B cell (primary cell): ENCODE measurements at regions not wholly inside any gene's neighbourhood (a gene's known extent, or its start where the extent isn't known, plus 50 kb on each side); places are given as distances from the start of the nearest gene placed in this dataset.

Experiments used
- ATAC-seq: fragments of 200-7000 bp; cut with Tn5 transposase; one replicate; pipeline ENCODE4 v1.10.0; 2021; ENCODE audit warnings: low read depth, mild to moderate bottlenecking, moderate number of reproducible peaks, moderate library complexity
- CTCF ChIA-PET: fragments of 350-600 bp; sonication (Branson Sonifier 250); formaldehyde crosslinking; loops from one replicate; lab custom pipeline; 2021; ENCODE audit warnings: antibody characterized with exemption, inconsistent platforms; lab: Charles Lee
- POLR2A ChIA-PET: fragments of 350-600 bp; sonication (Branson Sonifier 250); formaldehyde crosslinking; loops from one replicate; lab custom pipeline; 2021; ENCODE audit warnings: antibody characterized with exemption; lab: Charles Lee
- DNase-seq: peaks from one replicate; pipeline ENCODE4 v3.0.0; 2013
- H2AFZ ChIP-seq: 2 replicates; pipeline ENCODE4 v1.6.1; 2012; ENCODE audit warnings: mild to moderate bottlenecking, low read depth, low read length; ENCODE audit not compliant: insufficient read depth, poor library complexity, severe bottlenecking
- H3K27ac ChIP-seq, 2 donors: 1 replicate in 1 of 2; 2 replicates in 1 of 2; pipeline ENCODE4 v1.5.1; 2012 to 2013; ENCODE audit warnings: low read length in 2 of 2, mild to moderate bottlenecking in 2 of 2, moderate library complexity in 1 of 2
- H3K27me3 ChIP-seq, 4 experiments: fragments of 200-600 bp in 1 of 4; sonication (generic) in 1 of 4; replicated peaks in 1 of 4; 1 replicate in 2 of 4; 2 replicates in 2 of 4; pipeline versions ENCODE4 v1.6.1 to v1.7.0; 2013 to 2016; ENCODE audit warnings: low read length in 3 of 4, mild to moderate bottlenecking in 2 of 4, mixed read lengths in 1 of 4, moderate library complexity in 1 of 4; ENCODE audit not compliant: insufficient read depth in 4 of 4, control insufficient read depth in 3 of 4; ENCODE audit errors: control extremely low read depth in 1 of 4
- H3K36me3 ChIP-seq, 2 experiments: replicated peaks in 1 of 2; 1 replicate in 1 of 2; 2 replicates in 1 of 2; pipeline versions ENCODE4 v1.6.1 to v1.7.1; 2013; ENCODE audit warnings: low read length in 1 of 2; ENCODE audit not compliant: insufficient read depth in 2 of 2, control insufficient read depth in 1 of 2; ENCODE audit errors: control extremely low read depth in 1 of 2, extremely low read depth in 1 of 2
- H3K4me1 ChIP-seq, 2 donors: fragments of 200-600 bp in 1 of 2; sonication (generic) in 1 of 2; 1 replicate in 1 of 2; 2 replicates in 1 of 2; pipeline versions ENCODE4 v1.5.1 to v1.6.1; 2013 to 2017; ENCODE audit warnings: low read length in 2 of 2; ENCODE audit not compliant: control insufficient read depth in 2 of 2, insufficient read depth in 2 of 2
- H3K4me2 ChIP-seq: replicated peaks from 2 replicates; pipeline ENCODE3; 2012; ENCODE audit warnings: mild to moderate bottlenecking, low read depth, low read length; ENCODE audit not compliant: poor library complexity, severe bottlenecking
- H3K4me3 ChIP-seq, 5 experiments: fragments of 200-600 bp in 1 of 5; sonication (generic) in 1 of 5; 1 replicate in 3 of 5; 2 replicates in 2 of 5; pipeline versions ENCODE4 v1.5.1 to v1.7.0; 2011 to 2016; ENCODE audit warnings: low read length in 4 of 5, mild to moderate bottlenecking in 4 of 5, low read depth in 2 of 5, control low read depth in 1 of 5, moderate library complexity in 1 of 5; ENCODE audit not compliant: insufficient read depth in 1 of 5; ENCODE audit errors: control extremely low read depth in 1 of 5, extremely low read depth in 1 of 5
- H3K79me2 ChIP-seq: fragments of 200-600 bp; sonication (generic); one replicate; pipeline ENCODE4 v1.6.0; 2016; ENCODE audit warnings: low read length; ENCODE audit not compliant: control insufficient read depth, insufficient read depth
- H3K9ac ChIP-seq: fragments of 200-600 bp; sonication (generic); 2 replicates; pipeline ENCODE4 v1.6.1; 2017; ENCODE audit warnings: mild to moderate bottlenecking, low read length, moderate library complexity
- H3K9me3 ChIP-seq, 3 donors: one replicate each; pipeline versions ENCODE4 v1.6.1 to v1.7.1; 2013; ENCODE audit warnings: low read length in 2 of 3; ENCODE audit not compliant: control insufficient read depth in 2 of 3, insufficient read depth in 1 of 3; ENCODE audit errors: control extremely low read depth in 1 of 3
- H4K20me1 ChIP-seq: 2 replicates; pipeline ENCODE4 v1.6.0; 2012; ENCODE audit warnings: mild to moderate bottlenecking, low read length; ENCODE audit not compliant: insufficient read depth, control insufficient read depth, poor library complexity, severe bottlenecking
- H3K27ac Mint-ChIP-seq: one replicate; pipeline ENCODE4 v1.8.0; 2021; ENCODE audit warnings: mixed read lengths
- H3K27me3 Mint-ChIP-seq: one replicate; pipeline ENCODE4 v1.8.0; 2021; ENCODE audit warnings: mixed read lengths
- H3K4me1 Mint-ChIP-seq: one replicate; pipeline ENCODE4 v1.8.0; 2021; ENCODE audit warnings: mixed read lengths
- H3K4me3 Mint-ChIP-seq: one replicate; pipeline ENCODE4 v1.8.0; 2021; ENCODE audit warnings: mixed read lengths
- H3K9me3 Mint-ChIP-seq: one replicate; pipeline ENCODE4 v1.8.0; 2022; ENCODE audit warnings: mixed read lengths; ENCODE audit not compliant: insufficient read depth
- EZH2 ChIP-seq: IDR thresholded peaks from 2 replicates; pipeline ENCODE4 v1.6.1; 2012; ENCODE audit warnings: borderline replicate concordance, low read depth, mild to moderate bottlenecking, moderate library complexity, low read length; ENCODE audit not compliant: insufficient read depth, poor library complexity, severe bottlenecking
- WGBS: methylation state at CpG from one replicate; pipeline ENCODE4 v1.1.5; 2013; ENCODE audit warnings: missing lambda C conversion rate; ENCODE audit not compliant: insufficient coverage; 5-methylcytosine and 5-hydroxymethylcytosine counted together
- intact Hi-C: fragments of 100-400 bp; cut with micrococcal nuclease; formaldehyde crosslinking; loops from one replicate; pipeline ENCODE4 v1.10.0; 2022
- TF ChIP-seq, protein P1 (sequence below): fragments of 200-600 bp; IDR thresholded peaks from one replicate; pipeline ENCODE4 v1.8.0; 2022; ENCODE audit warnings: antibody characterized with exemption, mild to moderate bottlenecking

DNA sequence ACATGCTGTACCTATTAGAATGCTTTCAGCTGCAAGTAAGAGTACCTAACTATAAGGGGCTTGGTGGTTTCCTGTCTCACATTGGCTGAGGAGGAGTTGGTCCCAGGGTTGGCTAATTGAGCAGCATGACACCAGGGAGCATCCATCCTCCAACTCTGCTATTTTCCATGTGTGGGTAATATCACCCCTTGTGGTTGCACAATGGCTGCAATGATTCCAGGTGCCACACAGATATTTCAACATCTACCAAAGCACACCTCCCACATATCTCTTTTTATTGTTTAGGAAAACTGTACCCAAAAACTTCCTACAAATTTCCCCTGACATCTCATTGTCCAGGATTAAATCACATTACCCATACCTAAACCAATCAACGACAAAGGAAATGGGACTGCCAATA lies 118.0 kb upstream of the EEA1 start:
- POLR2A ChIA-PET, result no interaction called here
- Mint-ChIP-seq H3K9me3 (no peaks in the 10 kb centered on the region), H3K4me1 (no peaks in the 10 kb centered on the region), H3K27ac (no peak overlapping the region), H3K27me3 (no peaks in the 10 kb centered on the region), H3K4me3 (no peak overlapping the region)
- Histone ChIP-seq H2AFZ (no peak overlapping the region), H4K20me1 (no peaks in the 10 kb centered on the region), H3K9ac (no peak overlapping the region), H3K4me3 (no peak overlapping the region), H3K4me1 (no peaks in the 10 kb centered on the region), H3K4me2 (no peak overlapping the region), H3K27me3 (no peaks in the 10 kb centered on the region), H3K27ac (no peak overlapping the region), H3K79me2 (no peaks in the 10 kb centered on the region), H3K9me3 (peaks cover 0 to 1% (median 0%) of the 10 kb centered on the region in 3 donors), H3K36me3 (no peaks in the 10 kb centered on the region)
- WGBS, result no CpG with 5 or more reads among the region's 1 CpG
- TF ChIP-seq, protein P1, sequence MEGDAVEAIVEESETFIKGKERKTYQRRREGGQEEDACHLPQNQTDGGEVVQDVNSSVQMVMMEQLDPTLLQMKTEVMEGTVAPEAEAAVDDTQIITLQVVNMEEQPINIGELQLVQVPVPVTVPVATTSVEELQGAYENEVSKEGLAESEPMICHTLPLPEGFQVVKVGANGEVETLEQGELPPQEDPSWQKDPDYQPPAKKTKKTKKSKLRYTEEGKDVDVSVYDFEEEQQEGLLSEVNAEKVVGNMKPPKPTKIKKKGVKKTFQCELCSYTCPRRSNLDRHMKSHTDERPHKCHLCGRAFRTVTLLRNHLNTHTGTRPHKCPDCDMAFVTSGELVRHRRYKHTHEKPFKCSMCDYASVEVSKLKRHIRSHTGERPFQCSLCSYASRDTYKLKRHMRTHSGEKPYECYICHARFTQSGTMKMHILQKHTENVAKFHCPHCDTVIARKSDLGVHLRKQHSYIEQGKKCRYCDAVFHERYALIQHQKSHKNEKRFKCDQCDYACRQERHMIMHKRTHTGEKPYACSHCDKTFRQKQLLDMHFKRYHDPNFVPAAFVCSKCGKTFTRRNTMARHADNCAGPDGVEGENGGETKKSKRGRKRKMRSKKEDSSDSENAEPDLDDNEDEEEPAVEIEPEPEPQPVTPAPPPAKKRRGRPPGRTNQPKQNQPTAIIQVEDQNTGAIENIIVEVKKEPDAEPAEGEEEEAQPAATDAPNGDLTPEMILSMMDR, result no peak
- TF ChIP-seq EZH2, result no peak
- no peak for ATAC-seq
- no peak for DNase-seq
- intact Hi-C loops, result no loop called here
- CTCF ChIA-PET, result interaction anchor here (0.5 kb wide), 1 partner anchor 302 kb away, joined by 4 read pairs; no protein-coding TSS in a partner anchor

DNA sequence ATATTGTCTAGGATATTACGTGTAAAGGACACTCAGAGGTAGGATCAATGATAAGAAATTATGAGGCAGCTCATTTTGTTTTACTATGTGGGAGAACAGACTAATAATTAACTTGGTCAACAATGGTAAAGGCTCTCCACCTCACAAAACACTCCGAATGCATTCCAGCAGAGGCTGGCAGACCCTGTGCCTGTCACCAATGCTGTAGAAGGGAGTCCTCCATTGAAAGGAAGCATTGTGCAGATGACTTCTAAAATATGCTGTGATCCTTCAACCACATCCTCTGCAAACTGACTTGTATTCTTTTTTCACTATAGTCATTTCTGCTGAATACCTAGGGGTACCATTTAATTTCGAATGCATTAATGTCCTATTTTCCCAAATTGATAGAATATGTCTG lies 119.6 kb upstream of the EEA1 start:
- H3K4me1 Mint-ChIP-seq, result no peaks in the 10 kb centered on the region
- Histone ChIP-seq H2AFZ (no peak overlapping the region), H3K36me3 (no peaks in the 10 kb centered on the region), H4K20me1 (no peaks in the 10 kb centered on the region), H3K4me1 (no peaks in the 10 kb centered on the region), H3K27ac (no peak overlapping the region), H3K27me3 (no peaks in the 10 kb centered on the region), H3K9me3 (peaks cover 0 to 1% (median 0%) of the 10 kb centered on the region in 3 donors), H3K4me3 (no peak overlapping the region), H3K4me2 (no peak overlapping the region), H3K79me2 (no peaks in the 10 kb centered on the region), H3K9ac (no peak overlapping the region)
- ChIA-PET CTCF (interaction anchor here (1.8 kb wide), 1 partner anchor 16 kb away, joined by 4 read pairs; no protein-coding TSS in a partner anchor), POLR2A (no interaction called here)
- intact Hi-C loops, result no loop called here
- TF ChIP-seq, protein P1, result no peak
- no peak for TF ChIP-seq EZH2
- no CpG with 5 or more reads among the region's 3 CpGs for WGBS
- ATAC-seq (no peak), DNase-seq (no peak)
- no peak overlapping the region for H3K27ac Mint-ChIP-seq
- H3K27me3 Mint-ChIP-seq, result no peaks in the 10 kb centered on the region
- H3K4me3 Mint-ChIP-seq, result no peak overlapping the region
- H3K9me3 Mint-ChIP-seq, result no peaks in the 10 kb centered on the region
